ENCODE measurements at regions not wholly inside any gene's neighbourhood (a gene's known extent, or its start where the extent isn't known, plus 50 kb on each side); places are given as distances from the start of the nearest gene placed in this dataset.
A peak's percentile ranks its signal among the peaks of the same experiment; 100 is the strongest.

DNA sequence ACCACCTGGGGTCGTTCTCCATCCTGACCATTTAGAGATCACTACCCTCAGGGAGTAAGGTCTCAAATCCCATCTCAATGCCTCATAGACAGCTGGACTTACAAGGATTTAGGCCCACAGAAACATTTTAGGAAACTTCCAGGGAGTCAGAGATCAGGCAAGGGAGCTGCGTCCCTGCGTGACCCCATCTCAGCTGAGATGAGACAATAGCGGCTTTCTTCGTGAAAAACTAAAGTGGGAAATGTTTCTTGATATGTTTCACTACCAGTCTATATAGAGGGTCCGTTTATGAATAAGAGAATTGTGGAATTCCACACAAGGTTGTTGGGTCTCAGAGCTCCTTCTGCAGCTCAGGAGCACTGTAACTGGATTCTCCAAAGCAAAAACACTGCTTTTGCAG lies 105.1 kb downstream of the VCPKMT start:
- no peak overlapping the region for H3K4me3 ChIP-seq
- Mint-ChIP-seq H3K4me1 (peaks cover 4% of the 10 kb centered on the region; the same call in 1 of the 3 replicates), H3K27me3 (ENCODE audit: insufficient read depth, low read depth, poor library complexity) (peaks cover 6% of the 10 kb centered on the region), H3K27ac (no peak overlapping the region), H3K36me3 (ENCODE audit: low read depth) (no peaks in the 10 kb centered on the region), H3K4me3 (no peak overlapping the region), H3K9me3 (no peaks in the 10 kb centered on the region; the same call in 1 of the 3 replicates)
- no peaks in the 10 kb centered on the region; the same call in 1 of the 2 replicates for H3K4me1 ChIP-seq (ENCODE audit: insufficient read depth)
- H3F3A ChIP-seq (replicated peaks; ENCODE audit: low read depth): no peaks in the 10 kb centered on the region
- no peaks in the 10 kb centered on the region for H3K36me3 ChIP-seq (ENCODE audit: insufficient read depth)
- ATAC-seq (no peak), DNase-seq (ENCODE audit: low spot score) (no peak)
- no peaks in the 10 kb centered on the region for H3K27me3 ChIP-seq (ENCODE audit: insufficient read depth)
- H3K79me2 ChIP-seq (replicated peaks; ENCODE audit: insufficient read depth): no peaks in the 10 kb centered on the region
- TF ChIP-seq, protein P1, sequence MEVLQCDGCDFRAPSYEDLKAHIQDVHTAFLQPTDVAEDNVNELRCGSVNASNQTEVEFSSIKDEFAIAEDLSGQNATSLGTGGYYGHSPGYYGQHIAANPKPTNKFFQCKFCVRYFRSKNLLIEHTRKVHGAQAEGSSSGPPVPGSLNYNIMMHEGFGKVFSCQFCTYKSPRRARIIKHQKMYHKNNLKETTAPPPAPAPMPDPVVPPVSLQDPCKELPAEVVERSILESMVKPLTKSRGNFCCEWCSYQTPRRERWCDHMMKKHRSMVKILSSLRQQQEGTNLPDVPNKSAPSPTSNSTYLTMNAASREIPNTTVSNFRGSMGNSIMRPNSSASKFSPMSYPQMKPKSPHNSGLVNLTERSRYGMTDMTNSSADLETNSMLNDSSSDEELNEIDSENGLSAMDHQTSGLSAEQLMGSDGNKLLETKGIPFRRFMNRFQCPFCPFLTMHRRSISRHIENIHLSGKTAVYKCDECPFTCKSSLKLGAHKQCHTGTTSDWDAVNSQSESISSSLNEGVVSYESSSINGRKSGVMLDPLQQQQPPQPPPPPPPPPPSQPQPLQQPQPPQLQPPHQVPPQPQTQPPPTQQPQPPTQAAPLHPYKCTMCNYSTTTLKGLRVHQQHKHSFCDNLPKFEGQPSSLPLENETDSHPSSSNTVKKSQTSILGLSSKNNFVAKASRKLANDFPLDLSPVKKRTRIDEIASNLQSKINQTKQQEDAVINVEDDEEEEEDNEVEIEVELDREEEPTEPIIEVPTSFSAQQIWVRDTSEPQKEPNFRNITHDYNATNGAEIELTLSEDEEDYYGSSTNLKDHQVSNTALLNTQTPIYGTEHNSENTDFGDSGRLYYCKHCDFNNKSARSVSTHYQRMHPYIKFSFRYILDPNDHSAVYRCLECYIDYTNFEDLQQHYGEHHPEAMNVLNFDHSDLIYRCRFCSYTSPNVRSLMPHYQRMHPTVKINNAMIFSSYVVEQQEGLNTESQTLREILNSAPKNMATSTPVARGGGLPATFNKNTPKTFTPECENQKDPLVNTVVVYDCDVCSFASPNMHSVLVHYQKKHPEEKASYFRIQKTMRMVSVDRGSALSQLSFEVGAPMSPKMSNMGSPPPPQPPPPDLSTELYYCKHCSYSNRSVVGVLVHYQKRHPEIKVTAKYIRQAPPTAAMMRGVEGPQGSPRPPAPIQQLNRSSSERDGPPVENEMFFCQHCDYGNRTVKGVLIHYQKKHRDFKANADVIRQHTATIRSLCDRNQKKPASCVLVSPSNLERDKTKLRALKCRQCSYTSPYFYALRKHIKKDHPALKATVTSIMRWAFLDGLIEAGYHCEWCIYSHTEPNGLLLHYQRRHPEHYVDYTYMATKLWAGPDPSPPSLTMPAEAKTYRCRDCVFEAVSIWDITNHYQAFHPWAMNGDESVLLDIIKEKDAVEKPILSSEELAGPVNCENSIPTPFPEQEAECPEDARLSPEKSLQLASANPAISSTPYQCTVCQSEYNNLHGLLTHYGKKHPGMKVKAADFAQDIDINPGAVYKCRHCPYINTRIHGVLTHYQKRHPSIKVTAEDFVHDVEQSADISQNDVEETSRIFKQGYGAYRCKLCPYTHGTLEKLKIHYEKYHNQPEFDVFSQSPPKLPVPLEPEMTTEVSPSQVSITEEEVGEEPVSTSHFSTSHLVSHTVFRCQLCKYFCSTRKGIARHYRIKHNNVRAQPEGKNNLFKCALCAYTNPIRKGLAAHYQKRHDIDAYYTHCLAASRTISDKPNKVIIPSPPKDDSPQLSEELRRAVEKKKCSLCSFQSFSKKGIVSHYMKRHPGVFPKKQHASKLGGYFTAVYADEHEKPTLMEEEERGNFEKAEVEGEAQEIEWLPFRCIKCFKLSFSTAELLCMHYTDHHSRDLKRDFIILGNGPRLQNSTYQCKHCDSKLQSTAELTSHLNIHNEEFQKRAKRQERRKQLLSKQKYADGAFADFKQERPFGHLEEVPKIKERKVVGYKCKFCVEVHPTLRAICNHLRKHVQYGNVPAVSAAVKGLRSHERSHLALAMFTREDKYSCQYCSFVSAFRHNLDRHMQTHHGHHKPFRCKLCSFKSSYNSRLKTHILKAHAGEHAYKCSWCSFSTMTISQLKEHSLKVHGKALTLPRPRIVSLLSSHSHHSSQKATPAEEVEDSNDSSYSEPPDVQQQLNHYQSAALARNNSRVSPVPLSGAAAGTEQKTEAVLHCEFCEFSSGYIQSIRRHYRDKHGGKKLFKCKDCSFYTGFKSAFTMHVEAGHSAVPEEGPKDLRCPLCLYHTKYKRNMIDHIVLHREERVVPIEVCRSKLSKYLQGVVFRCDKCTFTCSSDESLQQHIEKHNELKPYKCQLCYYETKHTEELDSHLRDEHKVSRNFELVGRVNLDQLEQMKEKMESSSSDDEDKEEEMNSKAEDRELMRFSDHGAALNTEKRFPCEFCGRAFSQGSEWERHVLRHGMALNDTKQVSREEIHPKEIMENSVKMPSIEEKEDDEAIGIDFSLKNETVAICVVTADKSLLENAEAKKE (CRISPR knock-in tag; IDR thresholded peaks at IDR 0.05): no peak
- TF ChIP-seq ZNF331 (CRISPR knock-in tag; IDR thresholded peaks at IDR 0.05; ENCODE audit: low read depth): no peak
- TF ChIP-seq, protein P2, sequence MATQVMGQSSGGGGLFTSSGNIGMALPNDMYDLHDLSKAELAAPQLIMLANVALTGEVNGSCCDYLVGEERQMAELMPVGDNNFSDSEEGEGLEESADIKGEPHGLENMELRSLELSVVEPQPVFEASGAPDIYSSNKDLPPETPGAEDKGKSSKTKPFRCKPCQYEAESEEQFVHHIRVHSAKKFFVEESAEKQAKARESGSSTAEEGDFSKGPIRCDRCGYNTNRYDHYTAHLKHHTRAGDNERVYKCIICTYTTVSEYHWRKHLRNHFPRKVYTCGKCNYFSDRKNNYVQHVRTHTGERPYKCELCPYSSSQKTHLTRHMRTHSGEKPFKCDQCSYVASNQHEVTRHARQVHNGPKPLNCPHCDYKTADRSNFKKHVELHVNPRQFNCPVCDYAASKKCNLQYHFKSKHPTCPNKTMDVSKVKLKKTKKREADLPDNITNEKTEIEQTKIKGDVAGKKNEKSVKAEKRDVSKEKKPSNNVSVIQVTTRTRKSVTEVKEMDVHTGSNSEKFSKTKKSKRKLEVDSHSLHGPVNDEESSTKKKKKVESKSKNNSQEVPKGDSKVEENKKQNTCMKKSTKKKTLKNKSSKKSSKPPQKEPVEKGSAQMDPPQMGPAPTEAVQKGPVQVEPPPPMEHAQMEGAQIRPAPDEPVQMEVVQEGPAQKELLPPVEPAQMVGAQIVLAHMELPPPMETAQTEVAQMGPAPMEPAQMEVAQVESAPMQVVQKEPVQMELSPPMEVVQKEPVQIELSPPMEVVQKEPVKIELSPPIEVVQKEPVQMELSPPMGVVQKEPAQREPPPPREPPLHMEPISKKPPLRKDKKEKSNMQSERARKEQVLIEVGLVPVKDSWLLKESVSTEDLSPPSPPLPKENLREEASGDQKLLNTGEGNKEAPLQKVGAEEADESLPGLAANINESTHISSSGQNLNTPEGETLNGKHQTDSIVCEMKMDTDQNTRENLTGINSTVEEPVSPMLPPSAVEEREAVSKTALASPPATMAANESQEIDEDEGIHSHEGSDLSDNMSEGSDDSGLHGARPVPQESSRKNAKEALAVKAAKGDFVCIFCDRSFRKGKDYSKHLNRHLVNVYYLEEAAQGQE (IDR thresholded peaks at IDR 0.05; ENCODE audit: unreplicated experiment): no peak
- TF ChIP-seq, protein P3, sequence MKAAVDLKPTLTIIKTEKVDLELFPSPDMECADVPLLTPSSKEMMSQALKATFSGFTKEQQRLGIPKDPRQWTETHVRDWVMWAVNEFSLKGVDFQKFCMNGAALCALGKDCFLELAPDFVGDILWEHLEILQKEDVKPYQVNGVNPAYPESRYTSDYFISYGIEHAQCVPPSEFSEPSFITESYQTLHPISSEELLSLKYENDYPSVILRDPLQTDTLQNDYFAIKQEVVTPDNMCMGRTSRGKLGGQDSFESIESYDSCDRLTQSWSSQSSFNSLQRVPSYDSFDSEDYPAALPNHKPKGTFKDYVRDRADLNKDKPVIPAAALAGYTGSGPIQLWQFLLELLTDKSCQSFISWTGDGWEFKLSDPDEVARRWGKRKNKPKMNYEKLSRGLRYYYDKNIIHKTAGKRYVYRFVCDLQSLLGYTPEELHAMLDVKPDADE (IDR thresholded peaks at IDR 0.05): no peak
- no peak for TF ChIP-seq POLR2AphosphoS5 (IDR thresholded peaks at IDR 0.05; ENCODE audit: low read depth)
- no peak for TF ChIP-seq NANOG (IDR thresholded peaks at IDR 0.05; ENCODE audit: borderline replicate concordance)
- no peak for TF ChIP-seq STAT1 (IDR thresholded peaks at IDR 0.05; ENCODE audit: unreplicated experiment)
- no peak for TF ChIP-seq EZH2phosphoT487 (IDR thresholded peaks at IDR 0.05; ENCODE audit: unreplicated experiment)
- no peak for TF ChIP-seq CREB1 (CRISPR knock-in tag; IDR thresholded peaks at IDR 0.05; ENCODE audit: low read depth)
- H3K9me2 ChIP-seq (ENCODE audit: insufficient read depth): no peaks in the 10 kb centered on the region
- no peak overlapping the region for H3K27ac ChIP-seq (ENCODE audit: low read depth)
- no peak overlapping the region for H3K4me2 ChIP-seq
- 0 out of 2 replicates have a peak overlapping the region, but pooled peaks have one; percentile 18 for H2AFZ ChIP-seq
- no peaks in the 10 kb centered on the region for H4K20me1 ChIP-seq (replicated peaks; ENCODE audit: insufficient read depth)

All from GM23338 (cell line).